ENCODE measurements at regions not wholly inside any gene's neighbourhood (a gene's known extent, or its start where the extent isn't known, plus 50 kb on each side); places are given as distances from the start of the nearest gene placed in this dataset.

- no peak for TF ChIP-seq CTCF (IDR thresholded peaks at IDR 0.05; ENCODE audit: low read depth, low read length)
- TF ChIP-seq POLR2A (IDR thresholded peaks at IDR 0.05; ENCODE audit: extremely low read depth, insufficient read length), result no peak
- no peak for TF ChIP-seq MAX (IDR thresholded peaks at IDR 0.05; ENCODE audit: low read depth, low read length)
- TF ChIP-seq MYC (IDR thresholded peaks at IDR 0.05; ENCODE audit: low read depth, low read length), result no peak
Observed at GRCh38 chr3:177772908-177773557, 575.8 kb upstream of the TBL1XR1 start.
